ENCODE measurements at regions not wholly inside any gene's neighbourhood (a gene's known extent, or its start where the extent isn't known, plus 50 kb on each side); places are given as distances from the start of the nearest gene placed in this dataset.

- TF ChIP-seq CTCF (IDR thresholded peaks at IDR 0.05) (no peak), POLR2A (IDR thresholded peaks at IDR 0.05) (no peak)
These were observed 278.3 kb downstream of the KCNJ2 start for GRCh38 chr17:70447588-70447987.

All from uterus (tissue), 2 donors.